SK-N-SH (cell line): ENCODE measurements at regions not wholly inside any gene's neighbourhood (a gene's known extent, or its start where the extent isn't known, plus 50 kb on each side); places are given as distances from the start of the nearest gene placed in this dataset.

Experiments used
- EP300 ChIP-seq, 2 experiments: IDR thresholded peaks; 2 replicates each; pipeline versions ENCODE4 v1.4.0 to v1.6.1; 2012; ENCODE audit warnings: borderline replicate concordance in 1 of 2, low read depth in 1 of 2, low read length in 1 of 2
- EZH2phosphoT487 ChIP-seq: fragments of 200-600 bp; sonication (generic); IDR thresholded peaks from 2 replicates; pipeline ENCODE4 v1.6.1; 2017; ENCODE audit warnings: low read depth, mixed run types, mild to moderate bottlenecking, antibody characterized with exemption, moderate library complexity, borderline replicate concordance
- GABPA ChIP-seq: IDR thresholded peaks from 2 replicates; pipeline ENCODE4 v1.4.0; 2012; ENCODE audit warnings: low read depth, mild to moderate bottlenecking
- MXI1 ChIP-seq: IDR thresholded peaks from 2 replicates; pipeline ENCODE4 v1.6.1; 2012; ENCODE audit warnings: mild to moderate bottlenecking, low read depth, low read length, improper control_type of control experiment
- NFIC ChIP-seq: IDR thresholded peaks from 2 replicates; pipeline ENCODE4 v1.4.0; 2012; ENCODE audit warnings: borderline replicate concordance
- POLR2AphosphoS5 ChIP-seq: IDR thresholded peaks from 2 replicates; pipeline ENCODE4 v1.6.1; 2012; ENCODE audit warnings: low read depth, low read length
- RFX5 ChIP-seq: IDR thresholded peaks from 2 replicates; pipeline ENCODE4 v1.6.1; 2012; ENCODE audit warnings: mild to moderate bottlenecking, improper control_type of control experiment, low read length
- RXRA ChIP-seq: IDR thresholded peaks from 2 replicates; pipeline ENCODE4 v1.4.0; 2012; ENCODE audit warnings: low read depth, mild to moderate bottlenecking, borderline replicate concordance
- TF ChIP-seq, protein P1 (sequence below): fragments of 200-600 bp; sonication (generic); IDR thresholded peaks from 2 replicates; pipeline ENCODE4 v1.6.1; 2017; ENCODE audit warnings: antibody characterized with exemption, mild to moderate bottlenecking, moderate library complexity
- TF ChIP-seq, protein P2 (sequence below): IDR thresholded peaks from 2 replicates; pipeline ENCODE4 v1.4.0; 2012; ENCODE audit warnings: low read depth
- TF ChIP-seq, protein P3 (sequence below): IDR thresholded peaks from 2 replicates; pipeline ENCODE4 v1.6.1; 2012; ENCODE audit warnings: mild to moderate bottlenecking, low read depth, low read length, moderate library complexity
- TF ChIP-seq, protein P4 (sequence below): fragments of 150-350 bp; IDR thresholded peaks from 2 replicates; pipeline ENCODE4 v1.6.1; 2017; ENCODE audit warnings: antibody characterized with exemption, low read length, low read depth, borderline replicate concordance
- TF ChIP-seq, protein P5 (sequence below): IDR thresholded peaks from 2 replicates; pipeline ENCODE4 v1.4.0; 2012; ENCODE audit warnings: low read depth, borderline replicate concordance

DNA sequence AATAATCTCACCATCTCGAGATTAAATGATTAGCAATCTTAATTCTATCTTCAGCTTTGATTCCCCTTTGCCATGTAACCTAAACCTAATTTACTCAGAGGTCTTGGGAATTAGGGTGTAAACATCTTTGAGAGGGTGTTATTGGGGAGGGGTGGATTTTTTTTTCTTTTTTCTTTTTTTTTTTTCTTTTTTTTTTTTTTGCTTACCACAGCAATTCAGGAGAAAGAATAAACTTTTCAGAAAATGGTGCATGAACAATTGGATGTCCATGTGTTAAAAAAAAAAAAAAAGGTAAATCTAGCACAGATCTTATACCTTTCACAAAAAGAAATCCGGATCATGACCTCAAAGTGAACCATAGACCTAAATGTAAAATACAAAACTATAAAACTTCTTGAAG lies 160.8 kb upstream of the FANCL start:
- TF ChIP-seq, protein P1, sequence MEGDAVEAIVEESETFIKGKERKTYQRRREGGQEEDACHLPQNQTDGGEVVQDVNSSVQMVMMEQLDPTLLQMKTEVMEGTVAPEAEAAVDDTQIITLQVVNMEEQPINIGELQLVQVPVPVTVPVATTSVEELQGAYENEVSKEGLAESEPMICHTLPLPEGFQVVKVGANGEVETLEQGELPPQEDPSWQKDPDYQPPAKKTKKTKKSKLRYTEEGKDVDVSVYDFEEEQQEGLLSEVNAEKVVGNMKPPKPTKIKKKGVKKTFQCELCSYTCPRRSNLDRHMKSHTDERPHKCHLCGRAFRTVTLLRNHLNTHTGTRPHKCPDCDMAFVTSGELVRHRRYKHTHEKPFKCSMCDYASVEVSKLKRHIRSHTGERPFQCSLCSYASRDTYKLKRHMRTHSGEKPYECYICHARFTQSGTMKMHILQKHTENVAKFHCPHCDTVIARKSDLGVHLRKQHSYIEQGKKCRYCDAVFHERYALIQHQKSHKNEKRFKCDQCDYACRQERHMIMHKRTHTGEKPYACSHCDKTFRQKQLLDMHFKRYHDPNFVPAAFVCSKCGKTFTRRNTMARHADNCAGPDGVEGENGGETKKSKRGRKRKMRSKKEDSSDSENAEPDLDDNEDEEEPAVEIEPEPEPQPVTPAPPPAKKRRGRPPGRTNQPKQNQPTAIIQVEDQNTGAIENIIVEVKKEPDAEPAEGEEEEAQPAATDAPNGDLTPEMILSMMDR = no peak
- TF ChIP-seq RXRA (no peak), EZH2phosphoT487 (no peak), EP300 (IDR thresholded peaks at IDR 0.05; ENCODE audit: borderline replicate concordance in 1 of 2, low read depth in 1 of 2, low read length in 1 of 2) (no peak), POLR2AphosphoS5 (no peak), GABPA (no peak), MXI1 (no peak), NFIC (no peak), RFX5 (no peak)
- TF ChIP-seq, protein P2, sequence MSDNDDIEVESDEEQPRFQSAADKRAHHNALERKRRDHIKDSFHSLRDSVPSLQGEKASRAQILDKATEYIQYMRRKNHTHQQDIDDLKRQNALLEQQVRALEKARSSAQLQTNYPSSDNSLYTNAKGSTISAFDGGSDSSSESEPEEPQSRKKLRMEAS = no peak
- TF ChIP-seq, protein P3, sequence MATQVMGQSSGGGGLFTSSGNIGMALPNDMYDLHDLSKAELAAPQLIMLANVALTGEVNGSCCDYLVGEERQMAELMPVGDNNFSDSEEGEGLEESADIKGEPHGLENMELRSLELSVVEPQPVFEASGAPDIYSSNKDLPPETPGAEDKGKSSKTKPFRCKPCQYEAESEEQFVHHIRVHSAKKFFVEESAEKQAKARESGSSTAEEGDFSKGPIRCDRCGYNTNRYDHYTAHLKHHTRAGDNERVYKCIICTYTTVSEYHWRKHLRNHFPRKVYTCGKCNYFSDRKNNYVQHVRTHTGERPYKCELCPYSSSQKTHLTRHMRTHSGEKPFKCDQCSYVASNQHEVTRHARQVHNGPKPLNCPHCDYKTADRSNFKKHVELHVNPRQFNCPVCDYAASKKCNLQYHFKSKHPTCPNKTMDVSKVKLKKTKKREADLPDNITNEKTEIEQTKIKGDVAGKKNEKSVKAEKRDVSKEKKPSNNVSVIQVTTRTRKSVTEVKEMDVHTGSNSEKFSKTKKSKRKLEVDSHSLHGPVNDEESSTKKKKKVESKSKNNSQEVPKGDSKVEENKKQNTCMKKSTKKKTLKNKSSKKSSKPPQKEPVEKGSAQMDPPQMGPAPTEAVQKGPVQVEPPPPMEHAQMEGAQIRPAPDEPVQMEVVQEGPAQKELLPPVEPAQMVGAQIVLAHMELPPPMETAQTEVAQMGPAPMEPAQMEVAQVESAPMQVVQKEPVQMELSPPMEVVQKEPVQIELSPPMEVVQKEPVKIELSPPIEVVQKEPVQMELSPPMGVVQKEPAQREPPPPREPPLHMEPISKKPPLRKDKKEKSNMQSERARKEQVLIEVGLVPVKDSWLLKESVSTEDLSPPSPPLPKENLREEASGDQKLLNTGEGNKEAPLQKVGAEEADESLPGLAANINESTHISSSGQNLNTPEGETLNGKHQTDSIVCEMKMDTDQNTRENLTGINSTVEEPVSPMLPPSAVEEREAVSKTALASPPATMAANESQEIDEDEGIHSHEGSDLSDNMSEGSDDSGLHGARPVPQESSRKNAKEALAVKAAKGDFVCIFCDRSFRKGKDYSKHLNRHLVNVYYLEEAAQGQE = no peak
- TF ChIP-seq, protein P4, sequence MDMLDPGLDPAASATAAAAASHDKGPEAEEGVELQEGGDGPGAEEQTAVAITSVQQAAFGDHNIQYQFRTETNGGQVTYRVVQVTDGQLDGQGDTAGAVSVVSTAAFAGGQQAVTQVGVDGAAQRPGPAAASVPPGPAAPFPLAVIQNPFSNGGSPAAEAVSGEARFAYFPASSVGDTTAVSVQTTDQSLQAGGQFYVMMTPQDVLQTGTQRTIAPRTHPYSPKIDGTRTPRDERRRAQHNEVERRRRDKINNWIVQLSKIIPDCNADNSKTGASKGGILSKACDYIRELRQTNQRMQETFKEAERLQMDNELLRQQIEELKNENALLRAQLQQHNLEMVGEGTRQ = no peak
- TF ChIP-seq, protein P5, sequence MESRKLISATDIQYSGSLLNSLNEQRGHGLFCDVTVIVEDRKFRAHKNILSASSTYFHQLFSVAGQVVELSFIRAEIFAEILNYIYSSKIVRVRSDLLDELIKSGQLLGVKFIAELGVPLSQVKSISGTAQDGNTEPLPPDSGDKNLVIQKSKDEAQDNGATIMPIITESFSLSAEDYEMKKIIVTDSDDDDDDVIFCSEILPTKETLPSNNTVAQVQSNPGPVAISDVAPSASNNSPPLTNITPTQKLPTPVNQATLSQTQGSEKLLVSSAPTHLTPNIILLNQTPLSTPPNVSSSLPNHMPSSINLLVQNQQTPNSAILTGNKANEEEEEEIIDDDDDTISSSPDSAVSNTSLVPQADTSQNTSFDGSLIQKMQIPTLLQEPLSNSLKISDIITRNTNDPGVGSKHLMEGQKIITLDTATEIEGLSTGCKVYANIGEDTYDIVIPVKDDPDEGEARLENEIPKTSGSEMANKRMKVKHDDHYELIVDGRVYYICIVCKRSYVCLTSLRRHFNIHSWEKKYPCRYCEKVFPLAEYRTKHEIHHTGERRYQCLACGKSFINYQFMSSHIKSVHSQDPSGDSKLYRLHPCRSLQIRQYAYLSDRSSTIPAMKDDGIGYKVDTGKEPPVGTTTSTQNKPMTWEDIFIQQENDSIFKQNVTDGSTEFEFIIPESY = no peak
